ENCODE measurements at regions not wholly inside any gene's neighbourhood (a gene's known extent, or its start where the extent isn't known, plus 50 kb on each side); places are given as distances from the start of the nearest gene placed in this dataset.

- WGBS = 88% methylated on average over 6 of the region's 6 CpGs
- H3K14ac ChIP-seq (ENCODE audit: low read length in 2 of 2) = no peak overlapping the region
Observed at GRCh38 chr10:123952099-123952498, 60.5 kb upstream of the CPXM2 start.

GRCh38 chr10:123948030-123948823, 56.6 kb upstream of the CPXM2 start:
- Histone ChIP-seq H4K8ac (ENCODE audit: low read length) (no peak overlapping the region), H3K36me3 (ENCODE audit: control insufficient read depth in 1 of 2, insufficient read depth in 2 of 2, low read depth in 1 of 2, low read length in 2 of 2) (no peaks in the 10 kb centered on the region), H3K14ac (ENCODE audit: low read length in 2 of 2) (no peak overlapping the region), H3K23ac (ENCODE audit: low read length in 2 of 2) (no peak overlapping the region), H3K4me1 (ENCODE audit: control insufficient read depth, insufficient read depth, low read depth, low read length) (peaks cover 2% of the 10 kb centered on the region), H3K27me3 (ENCODE audit: control insufficient read depth in 1 of 2, insufficient read depth in 1 of 2, low read length in 2 of 2) (peaks cover 7 to 23% of the 10 kb centered on the region in 2 experiments), H2BK120ac (ENCODE audit: low read depth, low read length) (no peak overlapping the region), H2AFZ (ENCODE audit: low read depth, low read length) (no peak overlapping the region), H3K4ac (ENCODE audit: low read depth in 1 of 2, low read length in 2 of 2) (no peak overlapping the region), H3K9me3 (ENCODE audit: control insufficient read depth, low read length) (no peaks in the 10 kb centered on the region), H3K27ac (ENCODE audit: low read length, poor library complexity, severe bottlenecking) (no peak overlapping the region), H3K18ac (ENCODE audit: low read depth in 1 of 2, low read length in 2 of 2) (no peak overlapping the region), H3K79me1 (replicated peaks; ENCODE audit: low read length, poor library complexity, severe bottlenecking) (no peaks in the 10 kb centered on the region), H3K9ac (ENCODE audit: low read length) (no peak overlapping the region), H2BK15ac (ENCODE audit: low read depth, poor library complexity, severe bottlenecking) (no peak overlapping the region), H3K4me3 (ENCODE audit: insufficient read depth in 1 of 2, low read depth in 1 of 2, low read length in 2 of 2) (no peak overlapping the region), H2BK5ac (ENCODE audit: low read depth, low read length, poor library complexity, severe bottlenecking) (no peak overlapping the region), H2AK5ac (ENCODE audit: low read length, severe bottlenecking) (no peak overlapping the region), H2BK12ac (ENCODE audit: low read length in 2 of 2) (no peak overlapping the region), H4K91ac (ENCODE audit: low read length) (no peak overlapping the region), H3K4me2 (ENCODE audit: low read length, poor library complexity, severe bottlenecking) (no peak overlapping the region)
- DNase-seq = no peak
- WGBS = 74% methylated on average over 9 of the region's 9 CpGs

More at GRCh38 chr10:123952099-123952498, 60.5 kb upstream of the CPXM2 start:
- no peak overlapping the region for H3K4me3 ChIP-seq (ENCODE audit: insufficient read depth in 1 of 2, low read depth in 1 of 2, low read length in 2 of 2)
- H3K18ac ChIP-seq (ENCODE audit: low read depth in 1 of 2, low read length in 2 of 2) = no peak overlapping the region
- no peaks in the 10 kb centered on the region for H3K9me3 ChIP-seq (ENCODE audit: control insufficient read depth, low read length)
- no peak overlapping the region for H2BK120ac ChIP-seq (ENCODE audit: low read depth, low read length)
- no peak overlapping the region for H3K4ac ChIP-seq (ENCODE audit: low read depth in 1 of 2, low read length in 2 of 2)
- no peaks in the 10 kb centered on the region for H3K36me3 ChIP-seq (ENCODE audit: control insufficient read depth in 1 of 2, insufficient read depth in 2 of 2, low read depth in 1 of 2, low read length in 2 of 2)
- H3K27me3 ChIP-seq (ENCODE audit: control insufficient read depth in 1 of 2, insufficient read depth in 1 of 2, low read length in 2 of 2) = peaks cover 7 to 23% of the 10 kb centered on the region in 2 experiments
- no peak overlapping the region for H4K91ac ChIP-seq (ENCODE audit: low read length)
- H3K4me1 ChIP-seq (ENCODE audit: control insufficient read depth, insufficient read depth, low read depth, low read length) = no peaks in the 10 kb centered on the region
- H2AFZ ChIP-seq (ENCODE audit: low read depth, low read length) = no peak overlapping the region
- H2BK5ac ChIP-seq (ENCODE audit: low read depth, low read length, poor library complexity, severe bottlenecking) = no peak overlapping the region
- no peak overlapping the region for H3K27ac ChIP-seq (ENCODE audit: low read length, poor library complexity, severe bottlenecking)
- no peak overlapping the region for H2BK12ac ChIP-seq (ENCODE audit: low read length in 2 of 2)
- no peak overlapping the region for H2AK5ac ChIP-seq (ENCODE audit: low read length, severe bottlenecking)
- DNase-seq = no peak
- H3K23ac ChIP-seq (ENCODE audit: low read length in 2 of 2) = no peak overlapping the region
- H2BK15ac ChIP-seq (ENCODE audit: low read depth, poor library complexity, severe bottlenecking) = no peak overlapping the region
- H3K4me2 ChIP-seq (ENCODE audit: low read length, poor library complexity, severe bottlenecking) = no peak overlapping the region
- H4K8ac ChIP-seq (ENCODE audit: low read length) = no peak overlapping the region
- no peaks in the 10 kb centered on the region for H3K79me1 ChIP-seq (replicated peaks; ENCODE audit: low read length, poor library complexity, severe bottlenecking)
- H3K9ac ChIP-seq (ENCODE audit: low read length) = no peak overlapping the region

- H2BK15ac ChIP-seq (ENCODE audit: low read depth, poor library complexity, severe bottlenecking) = no peak overlapping the region
- WGBS = 72% methylated on average over 6 of the region's 8 CpGs
Observed at GRCh38 chr10:123945325-123945920, 53.8 kb upstream of the CPXM2 start.

GRCh38 chr10:123944661-123945060, 53.1 kb upstream of the CPXM2 start:
- H2AK5ac ChIP-seq (ENCODE audit: low read length, severe bottlenecking) = no peak overlapping the region
- no peak overlapping the region for H4K8ac ChIP-seq (ENCODE audit: low read length)
- no peak overlapping the region for H3K4me3 ChIP-seq (ENCODE audit: insufficient read depth in 1 of 2, low read depth in 1 of 2, low read length in 2 of 2)
- no peak overlapping the region for H2BK120ac ChIP-seq (ENCODE audit: low read depth, low read length)
- no peak overlapping the region for H3K27ac ChIP-seq (ENCODE audit: low read length, poor library complexity, severe bottlenecking)
- no peak overlapping the region for H3K4me2 ChIP-seq (ENCODE audit: low read length, poor library complexity, severe bottlenecking)
- no peak overlapping the region for H2AFZ ChIP-seq (ENCODE audit: low read depth, low read length)
- H3K4me1 ChIP-seq (ENCODE audit: control insufficient read depth, insufficient read depth, low read depth, low read length) = peaks cover 2% of the 10 kb centered on the region
- H3K27me3 ChIP-seq (ENCODE audit: control insufficient read depth in 1 of 2, insufficient read depth in 1 of 2, low read length in 2 of 2) = peaks cover 7 to 10% of the 10 kb centered on the region in 2 experiments
- H3K9me3 ChIP-seq (ENCODE audit: control insufficient read depth, low read length) = no peaks in the 10 kb centered on the region
- no peak overlapping the region for H3K18ac ChIP-seq (ENCODE audit: low read depth in 1 of 2, low read length in 2 of 2)
- no peak overlapping the region for H3K4ac ChIP-seq (ENCODE audit: low read depth in 1 of 2, low read length in 2 of 2)
- H3K14ac ChIP-seq (ENCODE audit: low read length in 2 of 2) = no peak overlapping the region
- H2BK5ac ChIP-seq (ENCODE audit: low read depth, low read length, poor library complexity, severe bottlenecking) = no peak overlapping the region
- H2BK12ac ChIP-seq (ENCODE audit: low read length in 2 of 2) = no peak overlapping the region
- no peaks in the 10 kb centered on the region for H3K36me3 ChIP-seq (ENCODE audit: control insufficient read depth in 1 of 2, insufficient read depth in 2 of 2, low read depth in 1 of 2, low read length in 2 of 2)
- no peak for DNase-seq
- H3K9ac ChIP-seq (ENCODE audit: low read length) = no peak overlapping the region
- H3K79me1 ChIP-seq (replicated peaks; ENCODE audit: low read length, poor library complexity, severe bottlenecking) = no peaks in the 10 kb centered on the region
- no peak overlapping the region for H4K91ac ChIP-seq (ENCODE audit: low read length)
- 76% methylated on average over 6 of the region's 6 CpGs for WGBS
- no peak overlapping the region for H2BK15ac ChIP-seq (ENCODE audit: low read depth, poor library complexity, severe bottlenecking)
- no peak overlapping the region for H3K23ac ChIP-seq (ENCODE audit: low read length in 2 of 2)

More at GRCh38 chr10:123945325-123945920, 53.8 kb upstream of the CPXM2 start:
- Histone ChIP-seq H2BK12ac (ENCODE audit: low read length in 2 of 2) (no peak overlapping the region), H3K79me1 (replicated peaks; ENCODE audit: low read length, poor library complexity, severe bottlenecking) (no peaks in the 10 kb centered on the region), H3K18ac (ENCODE audit: low read depth in 1 of 2, low read length in 2 of 2) (no peak overlapping the region), H3K27ac (ENCODE audit: low read length, poor library complexity, severe bottlenecking) (no peak overlapping the region), H2BK5ac (ENCODE audit: low read depth, low read length, poor library complexity, severe bottlenecking) (no peak overlapping the region), H3K4me3 (ENCODE audit: insufficient read depth in 1 of 2, low read depth in 1 of 2, low read length in 2 of 2) (no peak overlapping the region), H3K36me3 (ENCODE audit: control insufficient read depth in 1 of 2, insufficient read depth in 2 of 2, low read depth in 1 of 2, low read length in 2 of 2) (no peaks in the 10 kb centered on the region), H4K91ac (ENCODE audit: low read length) (no peak overlapping the region), H2AK5ac (ENCODE audit: low read length, severe bottlenecking) (no peak overlapping the region), H3K23ac (ENCODE audit: low read length in 2 of 2) (no peak overlapping the region), H3K9me3 (ENCODE audit: control insufficient read depth, low read length) (no peaks in the 10 kb centered on the region), H3K9ac (ENCODE audit: low read length) (no peak overlapping the region), H2AFZ (ENCODE audit: low read depth, low read length) (no peak overlapping the region), H3K14ac (ENCODE audit: low read length in 2 of 2) (no peak overlapping the region), H3K4me2 (ENCODE audit: low read length, poor library complexity, severe bottlenecking) (no peak overlapping the region), H3K27me3 (ENCODE audit: control insufficient read depth in 1 of 2, insufficient read depth in 1 of 2, low read length in 2 of 2) (peaks cover 7 to 10% of the 10 kb centered on the region in 2 experiments), H3K4me1 (ENCODE audit: control insufficient read depth, insufficient read depth, low read depth, low read length) (peaks cover 2% of the 10 kb centered on the region), H4K8ac (ENCODE audit: low read length) (no peak overlapping the region), H2BK120ac (ENCODE audit: low read depth, low read length) (no peak overlapping the region), H3K4ac (ENCODE audit: low read depth in 1 of 2, low read length in 2 of 2) (no peak overlapping the region)
- DNase-seq = peak; percentile 21
